ENCODE measurements at regions not wholly inside any gene's neighbourhood (a gene's known extent, or its start where the extent isn't known, plus 50 kb on each side); places are given as distances from the start of the nearest gene placed in this dataset.

GRCh38 chr11:121688860-121689614 lies 236.3 kb upstream of the SORL1-AS1 start:
- POLR2A ChIA-PET: no interaction called here
- Histone ChIP-seq H3K9me3 (ENCODE audit: control insufficient read depth in 1 of 2, insufficient read depth in 1 of 2, low read depth in 1 of 2, low read length in 2 of 2) (no peaks in the 10 kb centered on the region), H3K27me3 (ENCODE audit: insufficient read depth, low read length) (no peaks in the 10 kb centered on the region), H3K4me2 (ENCODE audit: low read length) (peak overlapping the region; percentile 78), H3K9ac (ENCODE audit: low read length) (peak overlapping the region; percentile 52), H3K9me2 (ENCODE audit: insufficient read depth) (no peaks in the 10 kb centered on the region), H2AFZ (ENCODE audit: low read depth, low read length, poor library complexity, severe bottlenecking) (peak overlapping the region; percentile 32), H3K27ac (ENCODE audit: low read depth, low read length) (peak overlapping the region; percentile 80), H3K36me3 (ENCODE audit: control insufficient read depth in 1 of 2, insufficient read depth in 2 of 2, low read length in 2 of 2) (no peaks in the 10 kb centered on the region), H4K20me1 (ENCODE audit: insufficient read depth) (no peaks in the 10 kb centered on the region), H3K79me2 (ENCODE audit: insufficient read depth, low read length) (no peaks in the 10 kb centered on the region), H3K4me1 (ENCODE audit: control insufficient read depth in 1 of 2, insufficient read depth in 2 of 2, low read length in 2 of 2) (peaks cover 30 to 51% of the 10 kb centered on the region in 2 experiments), H3K4me3 (replicated peaks in 1 of 2; ENCODE audit: low read depth in 1 of 2, low read length in 2 of 2) (peak overlapping the region in 1 of 2 experiments; percentile 47; a peak in 2 of 4 replicates)
- intact Hi-C loops (cut with micrococcal nuclease): no loop called here
- CTCF ChIA-PET: no interaction called here
- TSS peak; percentile 63 for BruUV-seq (replicated peaks)
- DNase-seq (ENCODE audit: low read depth, low spot score) (peak; percentile 79), ATAC-seq (peak; percentile 92)
- RAD21 ChIA-PET (ENCODE audit: low non-redundant PET in 1 of 2, low total read pairs in 2 of 2, uncharacterized antibody in 2 of 2, unreplicated experiment in 2 of 2): no interaction called here
- TF ChIP-seq JUND (IDR thresholded peaks at IDR 0.05) (peak; percentile 90), SIN3A (IDR thresholded peaks at IDR 0.05; ENCODE audit: low read depth) (0 out of 2 replicates have a peak, but pooled peaks have one; percentile 61), CBX3 (IDR thresholded peaks at IDR 0.05; ENCODE audit: low read depth) (peak; percentile 88), ZFX (IDR thresholded peaks at IDR 0.05) (no peak), SRF (IDR thresholded peaks at IDR 0.05; ENCODE audit: low read depth) (peak; percentile 71; the same call in 1 of the 2 replicates), POLR2A (IDR thresholded peaks at IDR 0.05; ENCODE audit: borderline replicate concordance, extremely low read depth, insufficient read depth, insufficient read length) (no peak), ATF3 (IDR thresholded peaks at IDR 0.05) (peak; percentile 74), EGR1 (IDR thresholded peaks at IDR 0.05; ENCODE audit: low read depth) (peak; percentile 76), RAD21 (IDR thresholded peaks at IDR 0.05; ENCODE audit: low read depth) (peak; percentile 6; the same call in 1 of the 2 replicates), CTCF (IDR thresholded peaks at IDR 0.05 in 2 of 3, conservative IDR thresholded peaks at IDR 0.05 in 1 of 3; ENCODE audit: borderline replicate concordance in 1 of 3, insufficient read depth in 1 of 3, low read depth in 2 of 3, low read length in 2 of 3) (no peak), TCF7L2 (IDR thresholded peaks at IDR 0.05; ENCODE audit: borderline replicate concordance, extremely low read depth, insufficient read depth, insufficient read length) (no peak), ELF1 (IDR thresholded peaks at IDR 0.05; ENCODE audit: borderline replicate concordance, low read depth) (no peak), SP1 (IDR thresholded peaks at IDR 0.05; ENCODE audit: low read depth) (peak; percentile 96), YY1 (IDR thresholded peaks at IDR 0.05; ENCODE audit: extremely low read depth, insufficient replicate concordance, low read depth, low read length) (peak; percentile 33), CEBPB (IDR thresholded peaks at IDR 0.05; ENCODE audit: low read depth) (no peak; the same call in none of the 2 replicates), ZNF274 (IDR thresholded peaks at IDR 0.05; ENCODE audit: low read depth, low read length) (no peak), EZH2 (IDR thresholded peaks at IDR 0.05) (no peak), EZH2phosphoT487 (IDR thresholded peaks at IDR 0.05; ENCODE audit: borderline replicate concordance) (no peak), POLR2AphosphoS5 (IDR thresholded peaks at IDR 0.05; ENCODE audit: low read depth, low read length) (peak; percentile 56; the same call in 1 of the 2 replicates), FOSL1 (IDR thresholded peaks at IDR 0.05; ENCODE audit: low read depth) (peak; percentile 79)
- TF ChIP-seq, protein P1, sequence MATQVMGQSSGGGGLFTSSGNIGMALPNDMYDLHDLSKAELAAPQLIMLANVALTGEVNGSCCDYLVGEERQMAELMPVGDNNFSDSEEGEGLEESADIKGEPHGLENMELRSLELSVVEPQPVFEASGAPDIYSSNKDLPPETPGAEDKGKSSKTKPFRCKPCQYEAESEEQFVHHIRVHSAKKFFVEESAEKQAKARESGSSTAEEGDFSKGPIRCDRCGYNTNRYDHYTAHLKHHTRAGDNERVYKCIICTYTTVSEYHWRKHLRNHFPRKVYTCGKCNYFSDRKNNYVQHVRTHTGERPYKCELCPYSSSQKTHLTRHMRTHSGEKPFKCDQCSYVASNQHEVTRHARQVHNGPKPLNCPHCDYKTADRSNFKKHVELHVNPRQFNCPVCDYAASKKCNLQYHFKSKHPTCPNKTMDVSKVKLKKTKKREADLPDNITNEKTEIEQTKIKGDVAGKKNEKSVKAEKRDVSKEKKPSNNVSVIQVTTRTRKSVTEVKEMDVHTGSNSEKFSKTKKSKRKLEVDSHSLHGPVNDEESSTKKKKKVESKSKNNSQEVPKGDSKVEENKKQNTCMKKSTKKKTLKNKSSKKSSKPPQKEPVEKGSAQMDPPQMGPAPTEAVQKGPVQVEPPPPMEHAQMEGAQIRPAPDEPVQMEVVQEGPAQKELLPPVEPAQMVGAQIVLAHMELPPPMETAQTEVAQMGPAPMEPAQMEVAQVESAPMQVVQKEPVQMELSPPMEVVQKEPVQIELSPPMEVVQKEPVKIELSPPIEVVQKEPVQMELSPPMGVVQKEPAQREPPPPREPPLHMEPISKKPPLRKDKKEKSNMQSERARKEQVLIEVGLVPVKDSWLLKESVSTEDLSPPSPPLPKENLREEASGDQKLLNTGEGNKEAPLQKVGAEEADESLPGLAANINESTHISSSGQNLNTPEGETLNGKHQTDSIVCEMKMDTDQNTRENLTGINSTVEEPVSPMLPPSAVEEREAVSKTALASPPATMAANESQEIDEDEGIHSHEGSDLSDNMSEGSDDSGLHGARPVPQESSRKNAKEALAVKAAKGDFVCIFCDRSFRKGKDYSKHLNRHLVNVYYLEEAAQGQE (IDR thresholded peaks at IDR 0.05; ENCODE audit: low read depth): no peak
- TF ChIP-seq, protein P2, sequence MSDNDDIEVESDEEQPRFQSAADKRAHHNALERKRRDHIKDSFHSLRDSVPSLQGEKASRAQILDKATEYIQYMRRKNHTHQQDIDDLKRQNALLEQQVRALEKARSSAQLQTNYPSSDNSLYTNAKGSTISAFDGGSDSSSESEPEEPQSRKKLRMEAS (IDR thresholded peaks at IDR 0.05): peak; percentile 60

Data from HCT116 (cell line).